CD4-positive, alpha-beta T cell treated with Interleukin-17A for 1 hour (primary cell): ENCODE measurements at regions not wholly inside any gene's neighbourhood (a gene's known extent, or its start where the extent isn't known, plus 50 kb on each side); places are given as distances from the start of the nearest gene placed in this dataset.
A peak's percentile ranks its signal among the peaks of the same experiment; 100 is the strongest.

Source experiments
- DNase-seq: peaks from one replicate; pipeline ENCODE4 v3.0.0-alpha.2; 2020

GRCh38 chr12:14257303-14257733, 108.2 kb upstream of the ATF7IP start:
- no peak for DNase-seq

DNA sequence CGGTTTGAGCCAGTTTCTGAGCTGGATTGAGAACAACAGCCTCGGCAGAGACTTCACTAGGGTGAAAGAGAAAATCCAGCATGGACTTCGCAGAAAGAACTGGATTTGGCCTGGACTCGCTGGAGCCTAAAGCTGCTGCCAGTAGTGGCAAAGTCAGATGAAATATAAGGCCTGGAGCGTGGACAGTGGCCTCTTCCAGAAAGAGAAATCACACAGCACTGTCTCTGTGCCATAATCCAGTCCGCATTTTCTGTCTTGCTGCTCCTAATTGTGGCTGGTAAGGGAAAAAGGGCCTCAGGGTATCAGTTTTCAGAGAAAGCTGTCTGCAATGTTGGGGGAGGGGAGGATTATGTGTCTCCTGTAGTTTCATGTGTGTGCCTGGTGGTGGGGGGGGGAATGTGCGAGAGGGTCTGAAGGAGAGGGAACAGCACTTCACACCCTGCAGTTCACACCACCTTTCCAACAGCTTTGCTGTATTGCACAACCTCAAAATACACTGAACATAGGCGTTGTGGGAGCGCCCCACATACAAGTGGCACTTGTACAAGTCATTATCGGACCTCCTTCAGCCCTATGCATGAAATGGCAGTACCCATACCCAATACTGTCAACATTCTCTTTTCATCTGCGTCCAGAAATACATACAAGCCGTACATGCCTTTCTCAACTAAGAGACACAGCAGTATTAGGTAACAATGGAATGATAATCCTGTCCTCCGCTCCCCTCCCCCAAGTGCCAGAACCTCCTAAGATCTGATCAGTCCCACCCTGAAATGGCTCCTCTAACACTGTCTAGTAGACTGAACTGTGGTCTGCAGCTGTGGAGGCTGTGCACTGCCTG, 107.5 kb upstream of the ATF7IP start:
- peak; percentile 92 for DNase-seq

- DNase-seq, result no peak
Measured at GRCh38 chr12:14258575-14258940, 106.9 kb upstream of the ATF7IP start.

- no peak for DNase-seq
Measured at GRCh38 chr12:14259481-14260010, 105.9 kb upstream of the ATF7IP start.

DNA sequence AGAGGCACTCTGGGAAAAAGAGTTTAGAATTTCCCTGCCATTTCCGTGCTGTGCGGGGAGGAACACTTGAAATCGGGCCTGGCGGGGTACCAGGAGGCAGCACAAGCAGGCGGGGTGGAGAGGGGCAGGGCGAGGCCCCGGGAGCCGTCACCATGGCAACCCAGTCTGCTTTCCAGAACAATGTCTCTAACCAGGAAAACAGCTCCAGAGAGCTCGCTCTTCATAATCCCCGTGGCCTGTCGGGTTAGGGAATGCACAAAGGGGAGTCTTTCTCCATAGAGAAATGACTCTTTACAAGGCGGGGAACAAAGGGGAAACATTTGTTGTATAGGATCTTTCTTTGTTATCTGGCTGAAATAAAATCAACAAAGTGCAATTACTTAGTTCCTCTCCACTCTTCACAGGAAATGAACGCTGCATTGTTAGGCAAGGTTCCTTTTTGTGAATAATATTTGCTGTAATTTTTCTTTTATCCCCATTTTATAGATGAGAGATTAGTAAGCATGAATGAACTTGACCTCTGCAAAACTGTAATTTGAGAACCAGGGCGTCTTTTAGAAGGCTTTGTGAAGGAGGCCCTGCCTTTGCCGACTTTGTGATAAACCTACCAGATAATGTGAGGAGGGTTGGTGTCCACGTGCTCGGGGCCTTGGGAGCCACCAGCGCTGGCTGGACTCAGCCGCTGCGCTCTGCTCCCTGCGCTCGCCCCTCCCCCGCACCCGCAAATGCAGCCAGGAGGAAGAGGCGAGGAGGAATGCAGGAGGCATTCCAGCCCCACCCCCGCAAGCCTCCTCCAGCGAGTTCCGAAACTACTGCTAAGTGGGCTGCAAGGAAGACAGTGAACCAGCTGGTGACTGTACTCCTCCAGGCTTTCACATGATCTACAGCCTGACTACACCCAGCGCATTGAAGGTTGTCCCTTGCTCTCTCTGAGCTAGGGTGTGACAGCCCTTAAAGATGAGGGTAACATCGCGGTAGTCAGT, 105.2 kb upstream of the ATF7IP start:
- peak; percentile 45 for DNase-seq

DNA sequence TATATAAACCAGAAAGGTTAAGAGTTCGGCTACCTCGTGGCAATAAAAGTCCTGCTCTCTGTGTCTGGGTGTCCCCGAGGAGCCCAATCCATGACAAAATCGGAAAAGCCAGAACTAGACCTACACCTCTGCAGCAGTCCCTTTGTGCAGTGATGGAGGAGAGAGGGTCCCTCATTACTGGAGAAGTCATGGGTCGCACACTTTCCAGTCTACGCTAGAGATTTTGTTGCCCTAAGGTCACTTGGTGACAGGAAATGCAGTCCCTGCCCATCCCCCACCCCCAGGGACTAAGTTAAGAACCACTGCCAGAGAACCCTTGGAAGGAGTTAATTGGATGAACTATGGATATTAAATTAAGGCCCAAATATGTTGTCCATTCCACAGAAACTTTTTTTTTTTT, 104.4 kb upstream of the ATF7IP start:
- no peak for DNase-seq

DNA sequence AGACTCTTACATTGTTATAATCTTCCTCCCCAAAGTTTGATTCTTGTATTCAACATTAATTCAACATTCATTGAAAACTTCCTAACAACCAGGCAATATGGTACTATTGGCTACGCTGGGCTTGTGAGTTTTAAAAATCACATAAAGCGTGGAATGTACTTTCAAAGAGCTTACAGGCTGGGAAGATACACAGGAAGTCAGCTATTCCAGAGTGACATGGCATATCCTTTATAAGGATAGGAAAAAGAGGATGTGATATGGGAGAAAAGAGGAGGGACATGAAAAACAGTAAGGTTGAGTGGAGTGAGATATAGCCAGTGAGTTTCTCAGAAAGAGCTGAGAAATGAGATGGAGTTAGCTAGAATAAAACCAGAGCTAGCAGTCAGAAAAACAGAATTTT, 103.6 kb upstream of the ATF7IP start:
- no peak for DNase-seq

GRCh38 chr12:14262771-14263511, 102.5 kb upstream of the ATF7IP start:
- no peak for DNase-seq

DNA sequence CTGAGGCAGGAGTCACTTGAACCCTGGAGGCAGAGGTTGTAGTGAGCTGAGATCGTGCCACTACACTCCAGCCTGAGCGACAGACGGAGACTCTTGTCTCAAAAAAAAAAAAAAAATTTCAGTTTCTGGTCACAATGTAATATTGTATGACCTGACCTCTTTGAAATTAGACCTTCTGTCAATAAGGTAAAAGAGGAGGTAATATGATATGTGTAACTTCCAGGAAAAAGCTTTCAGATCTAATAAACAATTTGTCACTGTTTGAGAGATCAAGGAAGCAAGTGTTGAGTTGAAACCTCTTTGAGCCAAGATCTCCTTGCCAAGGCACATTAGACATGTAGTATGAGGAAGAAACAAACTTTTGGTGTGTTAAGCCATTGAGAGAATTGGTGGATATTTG, 101.7 kb upstream of the ATF7IP start:
- no peak for DNase-seq

DNA sequence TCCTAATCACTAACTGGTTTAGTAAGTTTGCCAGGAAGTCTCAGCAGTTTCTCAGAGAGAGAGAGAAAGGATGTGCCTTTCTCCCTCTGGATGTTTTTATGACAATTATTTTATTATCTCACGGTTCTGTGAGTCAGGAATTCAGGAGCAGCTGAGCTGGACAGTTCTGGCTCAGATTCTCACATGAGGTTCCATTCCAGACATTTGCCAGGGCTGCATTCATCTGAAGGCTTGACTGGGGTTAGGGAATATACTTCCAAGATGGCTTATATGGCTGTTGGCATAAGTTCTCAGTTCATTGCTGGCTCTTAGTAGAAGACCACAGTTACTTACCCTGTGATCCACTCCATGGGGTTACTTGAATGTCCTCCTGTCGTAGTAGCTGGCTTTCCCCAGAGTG, 101.2 kb upstream of the ATF7IP start:
- no peak for DNase-seq

DNA sequence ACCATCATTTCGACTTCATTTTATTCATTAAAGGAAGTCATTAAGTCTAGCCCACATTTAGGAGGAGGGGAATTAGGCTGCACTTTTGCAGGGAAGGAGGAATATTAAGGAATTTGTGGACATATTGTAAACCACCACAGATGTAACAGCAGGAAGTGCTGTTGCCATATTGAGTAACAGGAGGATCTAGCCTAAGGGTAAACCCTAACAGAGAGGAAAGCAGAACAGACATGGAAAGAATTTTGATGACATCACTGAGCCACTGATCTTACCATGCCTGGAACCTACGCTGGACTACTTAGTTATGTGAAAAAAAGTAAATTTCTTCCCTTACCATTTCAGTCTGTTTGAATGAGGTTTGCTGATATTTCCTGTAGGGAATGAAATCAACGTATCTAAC, 100.7 kb upstream of the ATF7IP start:
- no peak for DNase-seq

- DNase-seq, result no peak
Measured at GRCh38 chr12:14268120-14268515, 97.4 kb upstream of the ATF7IP start.

DNA sequence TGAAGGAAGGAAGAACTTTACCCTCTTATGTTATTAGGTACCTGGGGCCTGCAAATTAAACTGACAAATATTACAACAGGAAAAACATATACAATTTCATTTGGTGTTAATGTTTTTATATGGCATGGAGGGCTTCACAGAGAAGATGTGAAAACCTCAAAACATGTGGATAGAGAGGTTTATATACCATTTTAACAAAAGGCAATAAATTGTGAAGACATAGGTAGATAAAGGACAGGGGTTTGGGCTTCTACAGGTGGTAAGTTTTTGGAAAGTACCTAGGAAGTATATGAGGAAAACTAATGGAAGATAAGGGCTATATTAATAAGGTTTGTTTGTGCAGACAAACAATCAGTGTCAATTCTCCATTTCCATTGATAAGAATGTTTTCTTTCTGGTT, 95.1 kb upstream of the ATF7IP start:
- no peak for DNase-seq

- no peak for DNase-seq
Measured at GRCh38 chr12:14272956-14273912, 92.2 kb upstream of the ATF7IP start.

- DNase-seq, result no peak
Measured at GRCh38 chr12:14273913-14274311, 91.6 kb upstream of the ATF7IP start.

GRCh38 chr12:14275111-14275510, 90.4 kb upstream of the ATF7IP start:
- DNase-seq, result no peak

GRCh38 chr12:14275886-14276285, 89.6 kb upstream of the ATF7IP start:
- no peak for DNase-seq

- no peak for DNase-seq
Measured at GRCh38 chr12:14278294-14278953, 87.1 kb upstream of the ATF7IP start.

DNA sequence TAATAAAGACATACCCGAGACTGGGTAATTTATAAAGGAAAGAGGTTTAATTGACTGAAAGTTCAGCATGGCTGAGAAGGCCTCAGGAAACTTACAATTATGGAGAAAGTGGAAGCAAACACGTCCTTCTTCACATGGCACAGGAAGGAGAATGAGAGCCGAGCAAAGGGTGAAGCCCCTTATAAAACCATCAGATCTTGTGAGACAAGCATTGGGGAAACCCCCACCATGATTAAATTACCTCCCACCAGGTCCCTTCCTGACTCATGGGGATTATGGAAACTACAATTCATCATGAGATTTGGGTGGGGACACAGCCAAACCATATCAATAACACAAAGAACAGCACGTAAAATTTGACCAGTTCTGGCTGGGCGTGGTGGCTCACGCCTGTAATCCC, 85.6 kb upstream of the ATF7IP start:
- no peak for DNase-seq

DNA sequence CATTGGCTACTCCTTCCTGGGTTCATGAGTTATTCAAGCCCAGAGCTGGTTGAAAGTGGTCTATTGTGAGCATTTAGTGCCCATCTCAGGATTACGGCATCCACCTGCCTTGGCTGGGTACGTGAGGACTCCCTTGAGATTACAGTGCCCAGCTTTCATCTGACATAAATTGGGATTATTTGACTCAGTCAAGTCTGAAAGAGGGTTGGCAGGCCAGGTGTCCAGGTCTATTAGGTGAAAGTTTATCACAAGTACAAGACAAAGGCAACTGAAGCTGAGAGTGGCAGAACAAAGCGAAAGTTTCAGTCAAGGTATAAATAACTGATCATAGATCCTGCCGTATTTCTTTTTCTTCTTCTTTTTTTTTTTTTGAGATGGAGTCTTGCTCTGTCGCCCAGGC, 84.6 kb upstream of the ATF7IP start:
- no peak for DNase-seq

- no peak for DNase-seq
Measured at GRCh38 chr12:14281539-14281938, 83.9 kb upstream of the ATF7IP start.
